GM21786 (cell line): ENCODE measurements at regions not wholly inside any gene's neighbourhood (a gene's known extent, or its start where the extent isn't known, plus 50 kb on each side); places are given as distances from the start of the nearest gene placed in this dataset.
"Not testable (repeated sequence)": the region's sequence is repeated elsewhere in the genome, so short reads cannot be mapped to it uniquely, and the experiment has no call there.

Experiments used
- ATAC-seq: cut with Tn5 transposase; IDR thresholded peaks from one replicate; pipeline ENCODE4 v1.9.1; 2021; ENCODE audit not compliant: unreplicated experiment

- ATAC-seq, result no peak
Measured at GRCh38 chr13:109941951-109942350, 155.6 kb upstream of the IRS2 start.

GRCh38 chr13:109941221-109941620 is 154.8 kb upstream of the IRS2 start:
- ATAC-seq, result no peak

GRCh38 chr13:109940637-109941036 is 154.3 kb upstream of the IRS2 start:
- ATAC-seq, result no peak

- no peak for ATAC-seq
Measured at GRCh38 chr13:109939838-109940237, 153.5 kb upstream of the IRS2 start.

- ATAC-seq, result no peak
Measured at GRCh38 chr13:109939180-109939579, 152.8 kb upstream of the IRS2 start.

- ATAC-seq, result no peak
Measured at GRCh38 chr13:109938255-109938936, 152.0 kb upstream of the IRS2 start.

- ATAC-seq, result not testable (repeated sequence)
Measured at GRCh38 chr13:109934520-109934919, 148.1 kb upstream of the IRS2 start.

GRCh38 chr13:109933476-109933875 is 147.1 kb upstream of the IRS2 start:
- no peak for ATAC-seq

GRCh38 chr13:109924376-109924775 is 138.0 kb upstream of the IRS2 start:
- no peak for ATAC-seq

- no peak for ATAC-seq
Measured at GRCh38 chr13:109922518-109922917, 136.1 kb upstream of the IRS2 start.

- no peak for ATAC-seq
Measured at GRCh38 chr13:109919715-109920375, 133.5 kb upstream of the IRS2 start.

- no peak for ATAC-seq
Measured at GRCh38 chr13:109918179-109918711, 131.9 kb upstream of the IRS2 start.

- no peak for ATAC-seq
Measured at GRCh38 chr13:109917422-109917821, 131.0 kb upstream of the IRS2 start.

GRCh38 chr13:109913936-109914510 is 127.6 kb upstream of the IRS2 start:
- no peak for ATAC-seq

GRCh38 chr13:109913186-109913585 is 126.8 kb upstream of the IRS2 start:
- no peak for ATAC-seq

GRCh38 chr13:109910194-109910593 is 123.8 kb upstream of the IRS2 start:
- ATAC-seq, result no peak

- ATAC-seq, result no peak
Measured at GRCh38 chr13:109906976-109907375, 120.6 kb upstream of the IRS2 start.

- no peak for ATAC-seq
Measured at GRCh38 chr13:109904218-109904617, 117.8 kb upstream of the IRS2 start.

- no peak for ATAC-seq
Measured at GRCh38 chr13:109900741-109901140, 114.4 kb upstream of the IRS2 start.

- no peak for ATAC-seq
Measured at GRCh38 chr13:109900320-109900719, 113.9 kb upstream of the IRS2 start.

- no peak for ATAC-seq
Measured at GRCh38 chr13:109899748-109900147, 113.4 kb upstream of the IRS2 start.

- no peak for ATAC-seq
Measured at GRCh38 chr13:109899316-109899715, 112.9 kb upstream of the IRS2 start.
